ENCODE measurements at regions not wholly inside any gene's neighbourhood (a gene's known extent, or its start where the extent isn't known, plus 50 kb on each side); places are given as distances from the start of the nearest gene placed in this dataset.

DNA sequence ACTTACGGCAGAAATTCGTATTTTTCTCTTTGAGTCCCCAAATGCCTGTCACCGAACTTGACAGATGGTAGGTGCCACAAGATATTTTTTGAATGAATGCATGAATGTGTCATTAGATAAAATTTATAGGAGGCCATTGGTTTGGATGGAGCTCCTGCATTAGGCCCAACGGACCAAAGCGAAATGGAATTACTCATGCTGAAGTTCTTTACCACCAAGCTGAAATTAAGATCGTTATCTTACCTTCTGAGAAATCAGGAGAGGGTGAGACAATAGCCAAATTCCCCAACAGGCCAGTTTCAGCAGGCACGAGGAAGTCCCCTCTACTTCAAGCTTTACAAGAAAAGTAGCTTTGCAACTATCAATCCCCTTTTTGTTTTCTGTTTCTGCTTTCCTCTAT is 452.5 kb upstream of the ARGLU1 start:
- TF ChIP-seq, protein P1, sequence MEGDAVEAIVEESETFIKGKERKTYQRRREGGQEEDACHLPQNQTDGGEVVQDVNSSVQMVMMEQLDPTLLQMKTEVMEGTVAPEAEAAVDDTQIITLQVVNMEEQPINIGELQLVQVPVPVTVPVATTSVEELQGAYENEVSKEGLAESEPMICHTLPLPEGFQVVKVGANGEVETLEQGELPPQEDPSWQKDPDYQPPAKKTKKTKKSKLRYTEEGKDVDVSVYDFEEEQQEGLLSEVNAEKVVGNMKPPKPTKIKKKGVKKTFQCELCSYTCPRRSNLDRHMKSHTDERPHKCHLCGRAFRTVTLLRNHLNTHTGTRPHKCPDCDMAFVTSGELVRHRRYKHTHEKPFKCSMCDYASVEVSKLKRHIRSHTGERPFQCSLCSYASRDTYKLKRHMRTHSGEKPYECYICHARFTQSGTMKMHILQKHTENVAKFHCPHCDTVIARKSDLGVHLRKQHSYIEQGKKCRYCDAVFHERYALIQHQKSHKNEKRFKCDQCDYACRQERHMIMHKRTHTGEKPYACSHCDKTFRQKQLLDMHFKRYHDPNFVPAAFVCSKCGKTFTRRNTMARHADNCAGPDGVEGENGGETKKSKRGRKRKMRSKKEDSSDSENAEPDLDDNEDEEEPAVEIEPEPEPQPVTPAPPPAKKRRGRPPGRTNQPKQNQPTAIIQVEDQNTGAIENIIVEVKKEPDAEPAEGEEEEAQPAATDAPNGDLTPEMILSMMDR (IDR thresholded peaks at IDR 0.05), result no peak
- TF ChIP-seq POLR2A (IDR thresholded peaks at IDR 0.05), result no peak
